ENCODE measurements at regions not wholly inside any gene's neighbourhood (a gene's known extent, or its start where the extent isn't known, plus 50 kb on each side); places are given as distances from the start of the nearest gene placed in this dataset.

DNA sequence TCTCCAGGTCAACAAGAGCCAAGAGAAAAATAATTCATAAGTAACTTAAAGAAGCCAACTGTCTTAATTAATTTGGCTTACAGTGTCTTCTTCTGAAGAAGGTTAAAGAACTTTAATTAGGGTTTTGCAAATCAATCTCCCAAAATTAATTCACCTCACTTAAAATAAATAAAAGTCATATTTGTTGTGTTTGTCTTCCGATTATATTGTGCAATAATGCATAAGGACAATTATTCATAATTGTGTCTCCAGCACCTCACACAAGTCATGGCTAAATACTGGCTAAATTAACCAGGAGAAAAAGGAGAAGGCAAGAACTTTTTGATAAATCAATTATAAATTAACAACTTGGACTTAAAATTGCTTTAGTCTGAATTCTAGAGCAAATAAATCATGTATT, 899.0 kb upstream of the NR2F2 start:
- DNase-seq (ENCODE audit: low read depth in 2 of 2): no peak
- Histone ChIP-seq H4K20me1 (ENCODE audit: control insufficient read depth, extremely low read depth, insufficient read depth, low read length) (no peaks in the 10 kb centered on the region), H3K4me1 (ENCODE audit: control insufficient read depth, extremely low read depth, insufficient read depth, low read length) (no peaks in the 10 kb centered on the region), H3K4me3 (replicated peaks in 1 of 4; ENCODE audit: control extremely low read depth in 1 of 4, insufficient read depth in 1 of 4, low read depth in 3 of 4, low read length in 4 of 4) (no peak overlapping the region), H3K27me3 (ENCODE audit: control insufficient read depth, insufficient read depth, low read length) (no peaks in the 10 kb centered on the region), H3K27ac (ENCODE audit: insufficient read depth, low read length) (no peak overlapping the region), H3K79me2 (ENCODE audit: control insufficient read depth, insufficient read depth, low read length) (no peaks in the 10 kb centered on the region), H3K36me3 (ENCODE audit: control insufficient read depth, insufficient read depth, low read length) (no peaks in the 10 kb centered on the region), H2AFZ (ENCODE audit: low read length) (no peak overlapping the region), H3K9me3 (ENCODE audit: control insufficient read depth, insufficient read depth, low read depth, low read length) (no peaks in the 10 kb centered on the region), H3K9ac (ENCODE audit: insufficient read depth, low read length) (no peak overlapping the region), H3K4me2 (ENCODE audit: extremely low read depth, insufficient read depth, low read length) (no peak overlapping the region)
- TF ChIP-seq CTCF (conservative IDR thresholded peaks at IDR 0.05 in 1 of 2, IDR thresholded peaks at IDR 0.05 in 1 of 2; ENCODE audit: low read depth in 1 of 2, low read length in 2 of 2): no peak
- no peak for TF ChIP-seq EZH2 (IDR thresholded peaks at IDR 0.05; ENCODE audit: low read length, missing control alignments)

- H3K4me1 ChIP-seq (ENCODE audit: control insufficient read depth, extremely low read depth, insufficient read depth, low read length): no peaks in the 10 kb centered on the region
- H4K20me1 ChIP-seq (ENCODE audit: control insufficient read depth, extremely low read depth, insufficient read depth, low read length): no peaks in the 10 kb centered on the region
- no peak overlapping the region for H3K4me2 ChIP-seq (ENCODE audit: extremely low read depth, insufficient read depth, low read length)
- H3K9ac ChIP-seq (ENCODE audit: insufficient read depth, low read length): no peak overlapping the region
- no peak overlapping the region for H3K4me3 ChIP-seq (replicated peaks in 1 of 4; ENCODE audit: control extremely low read depth in 1 of 4, insufficient read depth in 1 of 4, low read depth in 3 of 4, low read length in 4 of 4)
- no peak for DNase-seq (ENCODE audit: low read depth in 2 of 2)
- no peak overlapping the region for H2AFZ ChIP-seq (ENCODE audit: low read length)
- TF ChIP-seq EZH2 (IDR thresholded peaks at IDR 0.05; ENCODE audit: low read length, missing control alignments) (no peak), CTCF (conservative IDR thresholded peaks at IDR 0.05 in 1 of 2, IDR thresholded peaks at IDR 0.05 in 1 of 2; ENCODE audit: low read depth in 1 of 2, low read length in 2 of 2) (no peak)
- no peaks in the 10 kb centered on the region for H3K27me3 ChIP-seq (ENCODE audit: control insufficient read depth, insufficient read depth, low read length)
- H3K36me3 ChIP-seq (ENCODE audit: control insufficient read depth, insufficient read depth, low read length): no peaks in the 10 kb centered on the region
- H3K79me2 ChIP-seq (ENCODE audit: control insufficient read depth, insufficient read depth, low read length): no peaks in the 10 kb centered on the region
- H3K9me3 ChIP-seq (ENCODE audit: control insufficient read depth, insufficient read depth, low read depth, low read length): no peaks in the 10 kb centered on the region
- H3K27ac ChIP-seq (ENCODE audit: insufficient read depth, low read length): no peak overlapping the region
Measured at GRCh38 chr15:95432878-95433405, 897.6 kb upstream of the NR2F2 start.

DNA sequence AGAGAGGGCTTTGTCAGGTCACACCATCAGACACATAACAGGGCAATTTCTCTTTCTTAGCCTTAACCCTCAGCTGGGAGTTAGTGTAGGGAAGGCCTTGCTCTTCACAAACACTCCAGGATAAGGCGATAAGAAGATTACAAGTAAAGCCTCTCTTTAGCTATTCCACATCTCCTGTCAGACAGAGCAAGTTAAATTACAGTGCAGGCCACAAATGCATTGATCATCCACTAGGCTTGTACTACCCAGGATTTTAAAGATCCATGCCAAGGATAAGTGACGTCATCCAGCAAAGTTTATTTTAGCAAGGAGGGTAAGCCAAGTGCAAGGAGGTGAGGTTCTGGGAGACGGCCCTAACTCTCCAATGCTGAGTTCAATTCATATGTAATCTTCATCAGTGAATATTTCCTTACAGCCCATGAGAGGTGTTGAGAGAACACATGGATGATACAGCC, 890.6 kb upstream of the NR2F2 start:
- H3K79me2 ChIP-seq (ENCODE audit: control insufficient read depth, insufficient read depth, low read length): no peaks in the 10 kb centered on the region
- H3K9me3 ChIP-seq (ENCODE audit: control insufficient read depth, insufficient read depth, low read depth, low read length): no peaks in the 10 kb centered on the region
- no peak overlapping the region for H3K4me2 ChIP-seq (ENCODE audit: extremely low read depth, insufficient read depth, low read length)
- no peak overlapping the region for H2AFZ ChIP-seq (ENCODE audit: low read length)
- H3K4me1 ChIP-seq (ENCODE audit: control insufficient read depth, extremely low read depth, insufficient read depth, low read length): peaks cover 5% of the 10 kb centered on the region
- H3K9ac ChIP-seq (ENCODE audit: insufficient read depth, low read length): no peak overlapping the region
- peak; percentile 71 to 90 for DNase-seq (ENCODE audit: low read depth in 2 of 2)
- no peak overlapping the region for H3K27ac ChIP-seq (ENCODE audit: insufficient read depth, low read length)
- TF ChIP-seq CTCF (conservative IDR thresholded peaks at IDR 0.05 in 1 of 2, IDR thresholded peaks at IDR 0.05 in 1 of 2; ENCODE audit: low read depth in 1 of 2, low read length in 2 of 2) (no peak), EZH2 (IDR thresholded peaks at IDR 0.05; ENCODE audit: low read length, missing control alignments) (no peak)
- no peaks in the 10 kb centered on the region for H3K36me3 ChIP-seq (ENCODE audit: control insufficient read depth, insufficient read depth, low read length)
- no peaks in the 10 kb centered on the region for H4K20me1 ChIP-seq (ENCODE audit: control insufficient read depth, extremely low read depth, insufficient read depth, low read length)
- H3K4me3 ChIP-seq (replicated peaks in 1 of 4; ENCODE audit: control extremely low read depth in 1 of 4, insufficient read depth in 1 of 4, low read depth in 3 of 4, low read length in 4 of 4): no peak overlapping the region
- H3K27me3 ChIP-seq (ENCODE audit: control insufficient read depth, insufficient read depth, low read length): no peaks in the 10 kb centered on the region

All from fibroblast of lung (primary cell).